NOMO-1 (cell line): ENCODE measurements at regions not wholly inside any gene's neighbourhood (a gene's known extent, or its start where the extent isn't known, plus 50 kb on each side); places are given as distances from the start of the nearest gene placed in this dataset.

ENCODE experiments used
- DNase-seq, 2 experiments: peaks; one replicate each; lab custom pipeline; 2025; ENCODE audit not compliant: unreplicated experiment in 2 of 2; lab: John Stamatoyannopoulos, UW

DNA sequence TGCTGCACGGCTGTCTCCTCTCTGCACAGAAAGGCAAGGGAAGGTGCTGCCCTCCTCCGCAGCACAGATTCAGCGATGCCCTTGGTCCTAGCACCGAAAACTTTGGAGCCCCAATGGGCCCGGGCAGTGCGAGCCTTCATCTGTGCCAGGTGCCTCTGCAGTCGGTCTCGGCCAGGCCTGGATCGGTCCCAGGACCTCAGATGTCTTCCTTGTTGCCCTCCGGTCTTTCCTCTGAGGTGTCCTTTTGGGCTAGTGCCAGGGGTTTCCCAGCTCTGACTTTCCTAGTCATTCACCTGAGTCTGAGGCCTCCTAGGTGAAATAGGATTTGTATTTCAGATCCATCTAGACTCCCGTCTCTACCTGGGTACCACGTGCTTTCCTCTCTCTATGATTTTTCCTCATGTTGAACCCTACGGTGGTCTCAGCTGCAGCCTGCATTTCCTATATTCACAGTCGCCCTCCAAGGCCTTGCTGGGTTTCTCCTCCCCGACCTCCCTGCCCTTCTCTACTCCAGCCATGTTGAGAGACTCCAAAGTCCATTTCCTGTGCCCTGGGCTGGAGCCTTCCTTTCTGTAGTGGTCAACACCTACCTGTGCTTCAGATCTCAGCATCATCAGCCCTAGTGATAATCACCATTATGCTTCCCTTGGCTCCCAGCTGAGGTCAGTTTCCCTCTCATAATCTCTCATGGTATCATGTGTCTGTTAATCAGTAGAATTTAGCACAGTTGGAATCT, 92.0 kb upstream of the PRSS58 start:
- DNase-seq: no peak

DNA sequence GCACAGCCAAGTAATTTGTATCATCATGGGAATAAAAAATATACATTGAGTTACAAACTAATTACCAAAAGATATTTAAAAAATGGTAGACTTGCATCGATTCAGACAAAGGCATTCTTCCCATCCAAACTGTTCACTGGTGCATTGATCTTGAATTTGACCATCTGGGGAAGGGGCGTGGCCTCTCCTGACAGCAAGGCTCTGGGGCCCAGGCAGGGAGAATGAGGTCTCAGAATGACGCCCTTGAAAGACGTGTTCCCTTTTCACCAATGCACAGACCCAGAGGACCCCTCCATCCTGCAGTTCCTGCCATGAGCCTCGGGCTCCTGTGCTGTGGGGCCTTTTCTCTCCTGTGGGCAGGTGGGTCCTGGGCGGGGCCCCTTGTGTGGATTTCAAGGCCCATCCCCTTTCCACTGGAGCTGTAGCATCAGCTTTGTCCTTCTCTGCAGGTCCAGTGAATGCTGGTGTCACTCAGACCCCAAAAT, 91.1 kb upstream of the PRSS58 start:
- DNase-seq: no peak

DNA sequence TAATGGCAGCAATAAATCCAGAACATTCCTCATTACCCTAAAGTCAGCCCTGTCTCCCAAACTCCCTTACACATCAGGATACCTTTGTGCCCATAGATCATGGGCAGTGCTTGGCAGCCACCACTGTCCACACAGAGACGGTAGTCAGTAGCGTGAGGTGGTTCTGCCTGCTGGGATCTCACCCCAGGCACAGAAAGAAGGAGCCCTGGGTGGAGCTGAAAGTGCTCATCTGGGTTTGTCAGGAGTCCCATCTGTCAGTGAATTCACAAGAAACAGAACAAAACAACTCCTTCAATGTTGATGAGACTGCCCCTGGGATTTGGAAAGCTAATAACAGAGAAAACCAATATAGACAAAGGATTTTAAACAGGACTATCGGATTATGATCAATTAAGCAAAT, 90.2 kb upstream of the PRSS58 start:
- no peak for DNase-seq

DNA sequence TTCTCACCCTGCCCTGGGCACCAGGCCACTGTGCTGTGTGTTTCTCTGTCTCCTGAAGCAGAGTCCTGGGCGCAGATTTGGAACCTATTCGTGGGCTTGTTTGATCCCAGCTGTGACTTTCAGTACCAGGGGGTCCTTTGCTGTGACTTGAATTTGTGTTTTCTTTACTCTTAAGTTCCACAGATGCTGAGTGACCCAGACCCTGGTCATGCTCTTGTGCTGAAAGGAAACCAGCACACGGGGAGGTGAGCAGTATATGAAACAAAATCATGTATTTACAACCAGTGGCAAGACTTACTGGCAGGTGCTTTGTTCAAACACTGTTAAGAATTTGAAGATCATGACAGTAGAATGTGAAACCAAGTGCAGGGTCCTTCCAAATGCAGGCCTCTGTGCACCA, 89.2 kb upstream of the PRSS58 start:
- no peak for DNase-seq

DNA sequence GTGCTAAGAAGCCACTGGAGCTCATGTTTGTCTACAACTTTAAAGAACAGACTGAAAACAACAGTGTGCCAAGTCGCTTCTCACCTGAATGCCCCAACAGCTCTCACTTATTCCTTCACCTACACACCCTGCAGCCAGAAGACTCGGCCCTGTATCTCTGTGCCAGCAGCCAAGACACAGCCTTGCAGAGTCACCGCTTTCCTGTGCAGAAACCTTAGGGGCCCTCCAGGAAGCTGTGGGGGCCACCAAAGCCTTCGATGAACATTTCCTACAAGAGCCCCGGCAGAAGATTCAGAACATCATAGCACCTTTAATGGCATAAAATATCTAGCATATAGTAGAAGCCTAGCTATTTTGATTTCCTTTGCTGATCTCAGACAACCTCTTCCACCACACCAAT, 88.0 kb upstream of the PRSS58 start:
- DNase-seq: no peak

DNA sequence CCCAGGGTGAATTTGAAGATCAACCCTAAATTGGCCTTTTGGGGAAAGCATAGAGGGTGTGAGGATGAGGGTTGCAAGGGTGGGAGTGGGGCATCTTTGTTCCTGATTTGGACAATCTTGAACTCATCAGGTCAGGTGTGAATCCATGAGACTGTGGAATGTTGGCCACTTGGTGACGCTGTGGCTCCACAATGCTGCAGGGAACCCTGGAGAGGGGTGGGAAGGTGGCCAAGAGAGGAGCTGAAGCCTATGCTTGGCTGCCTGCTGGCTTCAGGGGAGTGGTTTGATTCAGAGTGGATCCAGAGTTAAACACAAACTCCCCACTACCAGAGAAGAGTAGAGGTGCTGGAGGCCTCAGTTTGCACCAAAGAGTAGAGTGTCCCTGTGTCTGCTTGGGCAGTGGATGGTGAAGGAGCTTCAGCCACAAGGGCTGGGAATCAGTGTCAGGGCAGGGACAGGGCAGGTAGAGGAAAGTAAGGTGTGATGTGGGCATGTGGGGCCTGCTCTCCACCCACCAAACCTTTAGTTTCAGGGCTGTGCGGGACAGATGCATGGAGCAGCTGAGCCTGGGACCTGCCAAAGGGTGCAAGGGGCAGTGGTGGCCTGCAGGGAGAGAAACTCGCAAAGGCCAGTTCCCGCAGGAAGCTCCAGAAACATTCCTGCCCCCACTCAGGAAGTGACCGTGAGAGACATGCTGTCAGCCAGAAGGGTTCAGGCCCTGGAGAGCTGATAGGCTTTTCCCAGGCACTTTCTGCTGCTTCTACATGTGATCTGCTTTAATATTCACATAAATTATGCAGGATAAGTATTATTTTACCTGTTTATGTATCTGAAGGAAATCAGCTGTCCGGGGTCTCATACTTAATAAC, 81.0 kb upstream of the PRSS58 start:
- no peak for DNase-seq

DNA sequence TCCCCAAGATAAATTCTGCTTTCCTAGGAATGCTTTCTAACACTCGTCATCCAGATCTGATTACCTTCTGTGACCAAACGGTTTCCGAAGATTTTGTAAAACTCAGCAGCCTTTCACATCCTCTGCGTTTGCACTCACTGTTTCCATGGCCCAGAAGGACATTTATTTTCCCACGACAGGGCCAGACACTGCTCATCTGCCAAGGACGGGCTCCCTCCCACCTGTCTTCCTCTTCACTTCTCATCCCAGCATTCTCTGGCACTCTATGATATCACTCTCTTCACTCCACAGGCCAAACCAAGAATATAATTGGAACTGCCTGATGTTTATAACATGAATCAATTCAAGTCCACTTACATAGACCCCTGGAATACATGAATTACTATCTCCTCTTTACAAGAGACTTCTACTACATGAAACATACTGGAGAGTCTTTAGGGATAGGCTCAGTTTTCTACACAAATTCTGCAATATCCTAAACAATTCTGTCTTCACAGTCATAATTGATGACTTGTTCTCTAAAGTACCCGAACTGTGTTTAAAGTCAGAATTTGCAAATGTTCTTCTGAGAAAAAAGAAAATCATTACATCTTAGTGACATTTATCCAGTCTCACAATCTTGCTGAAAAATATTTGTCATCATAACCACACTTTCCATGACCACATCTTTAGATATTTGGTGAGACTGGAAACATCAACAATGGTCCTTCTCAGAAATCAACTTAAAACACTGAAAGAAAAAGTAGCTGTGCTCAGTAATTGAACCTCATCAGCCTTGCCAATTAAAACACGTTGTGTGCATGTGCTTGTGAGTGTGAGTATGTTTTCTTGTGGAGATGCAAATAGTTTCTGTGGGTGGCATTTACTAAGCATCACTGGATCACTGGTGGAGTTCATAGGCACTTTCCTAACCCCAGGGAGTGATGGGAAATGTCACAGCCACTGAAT, 79.5 kb upstream of the PRSS58 start:
- DNase-seq: no peak

DNA sequence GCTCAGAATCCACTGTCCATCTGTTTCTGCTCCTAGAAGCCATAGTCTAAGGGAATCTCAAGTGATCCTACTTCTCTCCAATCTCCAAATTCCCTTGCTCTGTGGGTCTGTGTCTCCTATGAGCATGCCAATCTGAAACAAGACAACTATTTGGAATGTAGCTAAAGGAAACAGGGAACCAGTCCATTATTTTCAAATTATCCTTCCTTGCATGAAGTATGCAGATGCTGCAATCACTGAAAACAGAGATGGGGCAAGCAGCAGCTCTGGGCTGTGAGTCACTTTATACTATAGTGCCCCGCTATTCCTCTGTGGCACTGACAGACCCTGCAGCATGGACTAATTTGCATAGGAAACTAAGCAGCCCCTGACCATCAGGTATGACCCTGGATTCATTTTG, 76.9 kb upstream of the PRSS58 start:
- no peak for DNase-seq

DNA sequence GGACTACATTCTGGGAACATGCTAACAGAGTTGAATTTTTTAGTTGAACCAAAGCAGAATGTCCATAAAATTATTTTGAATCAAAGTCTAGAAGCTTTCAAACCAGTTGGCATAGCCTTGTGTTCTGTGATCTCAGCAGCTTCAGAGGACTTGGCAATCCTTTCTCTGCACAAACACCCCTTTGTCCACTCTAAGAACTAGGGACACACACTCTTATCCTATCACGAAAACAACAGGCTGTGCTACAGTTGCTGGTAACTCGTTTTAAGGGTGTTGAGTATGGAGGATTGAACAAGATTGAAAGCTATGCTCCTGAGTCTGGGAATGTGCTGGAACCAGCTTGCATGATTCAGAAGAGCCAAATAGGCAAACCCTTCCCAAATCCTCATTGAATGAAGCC, 76.4 kb upstream of the PRSS58 start:
- DNase-seq: no peak

DNA sequence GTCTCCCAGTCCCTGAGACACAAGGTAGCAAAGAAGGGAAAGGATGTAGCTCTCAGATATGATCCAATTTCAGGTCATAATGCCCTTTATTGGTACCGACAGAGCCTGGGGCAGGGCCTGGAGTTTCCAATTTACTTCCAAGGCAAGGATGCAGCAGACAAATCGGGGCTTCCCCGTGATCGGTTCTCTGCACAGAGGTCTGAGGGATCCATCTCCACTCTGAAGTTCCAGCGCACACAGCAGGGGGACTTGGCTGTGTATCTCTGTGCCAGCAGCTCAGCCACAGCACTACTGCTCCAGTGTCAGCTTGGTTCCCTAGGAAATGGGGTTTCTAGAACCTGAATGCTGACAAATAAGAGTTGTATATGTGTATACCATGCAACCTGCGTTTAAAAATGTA, 74.6 kb upstream of the PRSS58 start:
- DNase-seq: no peak

DNA sequence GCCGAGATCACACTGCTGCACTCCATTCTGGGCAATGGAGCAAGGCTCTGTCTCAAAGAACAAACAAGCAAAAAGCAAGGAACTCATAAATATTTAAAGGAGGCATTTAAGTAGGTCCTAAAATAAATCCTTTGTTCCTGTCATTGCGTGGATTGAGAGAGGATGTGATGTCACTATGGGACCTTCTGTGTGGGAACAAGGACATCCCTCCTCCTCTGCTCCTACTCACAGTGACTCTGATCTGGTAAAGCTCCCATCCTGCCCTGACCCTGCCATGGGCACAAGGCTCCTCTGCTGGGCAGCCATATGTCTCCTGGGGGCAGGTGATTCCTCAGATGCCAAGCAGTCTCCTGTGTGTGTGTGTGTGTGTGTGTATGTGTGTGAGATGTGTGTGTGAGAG, 74.1 kb upstream of the PRSS58 start:
- DNase-seq: no peak

DNA sequence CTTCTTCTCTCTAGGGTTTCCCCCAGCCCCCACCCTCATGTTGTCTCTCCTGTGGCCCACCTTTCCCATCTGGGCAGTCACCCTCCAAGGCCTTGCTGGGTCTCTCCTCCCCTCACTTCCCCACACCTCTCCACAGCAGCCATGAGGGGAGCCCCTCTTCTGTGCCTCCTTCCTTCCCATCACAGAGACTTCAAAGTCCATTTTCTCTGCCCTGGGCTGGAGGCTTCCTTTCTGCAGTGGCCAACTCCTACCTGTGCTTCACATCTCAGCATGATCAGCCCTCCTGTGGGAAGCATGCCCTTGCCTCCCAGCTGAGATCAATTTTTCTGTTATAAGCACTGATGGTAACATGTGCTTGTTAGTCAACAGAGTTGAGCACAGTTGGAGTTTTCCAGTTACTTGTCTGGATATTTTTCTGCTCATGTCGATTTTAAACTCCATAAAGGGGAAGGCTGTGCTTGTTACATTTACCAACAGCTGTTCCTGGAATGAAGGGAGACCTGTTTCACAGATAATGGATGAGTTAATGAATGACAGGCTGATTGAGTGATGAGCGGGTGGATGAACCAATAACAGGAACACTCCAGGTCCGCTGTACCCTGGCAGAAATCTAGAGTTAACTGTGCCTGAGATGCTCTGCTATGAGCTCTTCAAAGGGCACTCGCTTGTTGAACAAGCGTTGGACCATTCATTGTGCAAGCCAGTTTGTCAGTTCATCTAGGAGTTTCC, 71.4 kb upstream of the PRSS58 start:
- DNase-seq: no peak

DNA sequence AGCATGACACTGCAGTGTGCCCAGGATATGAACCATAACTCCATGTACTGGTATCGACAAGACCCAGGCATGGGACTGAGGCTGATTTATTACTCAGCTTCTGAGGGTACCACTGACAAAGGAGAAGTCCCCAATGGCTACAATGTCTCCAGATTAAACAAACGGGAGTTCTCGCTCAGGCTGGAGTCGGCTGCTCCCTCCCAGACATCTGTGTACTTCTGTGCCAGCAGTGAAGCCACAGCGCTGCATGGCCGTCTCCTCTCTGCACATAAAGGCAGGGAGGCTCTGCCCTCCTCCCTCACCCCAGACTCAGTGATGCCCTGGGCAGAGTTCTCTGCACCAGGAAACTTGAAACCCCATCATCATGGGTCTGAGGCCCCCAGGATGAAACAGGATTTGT, 70.7 kb upstream of the PRSS58 start:
- DNase-seq: no peak

DNA sequence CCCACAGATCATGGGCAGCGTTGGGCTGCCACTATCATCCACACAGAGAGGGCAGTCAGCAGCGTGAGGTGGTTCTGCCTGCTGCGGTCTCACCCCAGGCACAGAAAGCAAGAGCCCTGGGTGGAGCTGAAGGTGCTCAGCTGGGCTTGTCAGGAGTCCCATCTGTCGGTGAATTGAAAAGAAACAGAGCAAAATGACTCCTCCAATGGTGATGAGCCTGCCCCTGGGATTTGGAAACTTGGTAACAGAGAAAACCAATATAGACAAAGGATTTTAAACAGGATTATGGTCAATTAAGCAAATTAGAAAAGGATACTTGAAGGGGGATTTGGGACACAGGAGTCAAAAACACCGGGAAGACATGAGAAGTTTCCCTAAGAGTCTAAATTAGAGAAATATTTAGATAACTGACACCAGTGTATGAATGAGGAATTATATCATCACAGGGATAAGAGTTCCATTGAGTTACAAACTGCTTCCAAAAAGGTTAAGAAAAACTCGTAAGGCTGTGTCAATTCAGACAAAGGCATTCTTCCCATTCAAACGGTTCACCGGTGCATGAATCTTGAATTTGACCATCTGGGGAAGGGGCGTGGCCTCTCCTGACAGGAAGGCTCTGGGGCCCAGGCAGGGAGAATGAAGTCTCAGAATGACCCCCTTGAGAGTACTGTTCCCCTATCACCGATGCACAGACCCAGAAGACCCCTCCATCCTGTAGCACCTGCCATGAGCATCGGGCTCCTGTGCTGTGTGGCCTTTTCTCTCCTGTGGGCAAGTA, 70.0 kb upstream of the PRSS58 start:
- DNase-seq: no peak

DNA sequence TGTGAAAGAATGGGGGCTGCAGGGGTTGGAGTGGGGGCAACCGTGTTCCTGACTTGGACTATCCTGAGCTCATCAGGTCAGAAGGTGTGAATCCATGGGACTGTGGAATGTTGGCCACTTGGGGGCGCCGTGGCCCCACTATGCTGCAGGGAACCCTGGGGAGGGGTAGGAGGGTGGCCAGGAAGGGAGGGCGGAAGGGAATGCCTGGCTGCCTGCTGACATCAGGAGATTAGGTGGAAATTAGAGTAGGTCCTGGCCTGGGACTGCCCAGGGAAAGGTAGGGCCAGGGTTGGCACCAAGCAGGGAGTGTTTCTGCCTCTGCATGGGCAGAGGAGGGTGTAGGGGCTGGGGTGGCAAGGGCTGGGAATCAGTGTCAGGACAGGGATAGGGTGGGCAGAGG, 65.8 kb upstream of the PRSS58 start:
- no peak for DNase-seq

DNA sequence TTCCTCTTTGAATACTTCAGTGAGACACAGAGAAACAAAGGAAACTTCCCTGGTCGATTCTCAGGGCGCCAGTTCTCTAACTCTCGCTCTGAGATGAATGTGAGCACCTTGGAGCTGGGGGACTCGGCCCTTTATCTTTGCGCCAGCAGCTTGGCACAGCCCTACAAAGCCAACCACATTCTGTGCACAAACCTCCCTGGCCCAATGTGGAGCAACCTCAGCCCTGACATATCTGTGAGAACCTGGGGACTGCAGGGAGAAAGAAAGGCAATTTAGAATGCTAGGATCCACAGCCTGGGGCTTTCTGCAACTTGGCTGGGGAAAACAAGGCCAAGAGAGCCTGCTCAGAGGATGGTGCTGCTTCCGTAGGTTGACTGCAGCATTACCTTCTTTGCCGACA, 63.5 kb upstream of the PRSS58 start:
- no peak for DNase-seq

DNA sequence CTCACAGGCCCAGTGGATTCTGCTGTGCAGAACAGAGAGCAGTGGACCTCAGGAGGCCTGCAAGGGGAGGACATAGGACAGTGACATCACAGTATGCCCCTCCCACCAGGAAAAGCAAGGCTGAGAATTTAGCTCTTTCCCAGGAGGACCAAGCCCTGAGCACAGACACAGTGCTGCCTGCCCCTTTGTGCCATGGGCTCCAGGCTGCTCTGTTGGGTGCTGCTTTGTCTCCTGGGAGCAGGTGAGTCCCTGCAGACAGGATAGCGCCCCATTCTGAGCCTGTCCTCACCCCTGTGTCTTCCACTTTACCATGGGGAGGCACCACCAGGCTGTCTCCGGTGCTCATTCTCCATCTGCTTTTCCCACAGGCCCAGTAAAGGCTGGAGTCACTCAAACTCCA, 63.0 kb upstream of the PRSS58 start:
- no peak for DNase-seq

DNA sequence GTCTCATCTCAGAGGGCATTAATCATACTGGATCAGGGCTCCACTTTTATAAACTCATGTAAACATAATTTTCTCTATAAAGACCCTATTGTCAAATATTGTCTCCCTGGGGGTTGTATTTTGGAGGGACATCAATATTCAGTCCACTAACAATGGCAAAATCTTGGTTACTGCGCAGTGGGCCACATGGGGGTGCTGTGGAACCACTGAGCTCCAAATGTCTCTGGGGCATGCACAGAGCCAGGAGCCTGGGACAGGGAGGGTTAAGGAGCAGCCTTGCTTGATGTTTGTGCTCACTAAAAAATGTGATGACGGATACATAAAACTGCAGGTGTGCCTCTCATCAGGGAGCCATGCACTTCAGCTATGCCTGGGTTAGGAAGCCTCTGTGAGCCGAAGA, 62.1 kb upstream of the PRSS58 start:
- no peak for DNase-seq

DNA sequence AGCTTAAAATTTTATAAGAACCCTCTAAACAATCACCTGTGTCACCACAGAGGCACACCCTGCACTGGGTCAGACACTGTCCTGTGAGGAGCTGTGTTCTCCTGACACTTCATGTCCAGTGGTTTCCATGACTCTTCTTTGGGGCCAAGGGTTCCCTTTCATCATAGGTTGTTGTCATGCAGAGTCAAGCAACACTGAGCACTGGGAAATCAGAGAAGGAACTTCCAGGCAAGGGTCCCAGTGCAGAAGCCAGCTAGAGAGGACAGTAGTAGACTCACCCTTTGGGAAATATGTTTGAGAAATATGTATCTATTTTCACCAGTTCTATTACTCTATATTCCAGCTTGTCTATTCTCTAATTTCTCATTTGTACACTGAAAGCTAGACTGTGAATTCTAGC, 56.4 kb upstream of the PRSS58 start:
- DNase-seq: no peak

DNA sequence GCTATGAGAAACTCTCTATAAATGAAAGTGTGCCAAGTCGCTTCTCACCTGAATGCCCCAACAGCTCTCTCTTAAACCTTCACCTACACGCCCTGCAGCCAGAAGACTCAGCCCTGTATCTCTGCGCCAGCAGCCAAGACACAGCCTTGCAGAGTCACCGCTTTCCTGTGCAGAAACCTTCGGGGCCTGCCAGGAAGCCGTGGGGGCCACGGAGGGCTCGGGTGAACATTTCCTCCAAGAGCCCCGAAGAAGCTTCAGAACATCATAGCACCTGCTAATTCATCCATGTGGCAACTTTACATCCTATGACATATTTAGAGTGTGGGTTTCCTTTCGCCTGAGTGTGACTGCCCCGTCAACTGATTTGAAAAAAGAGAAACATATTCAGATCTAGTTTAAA, 55.7 kb upstream of the PRSS58 start:
- no peak for DNase-seq
